Urinary bladder (tissue), 3 donors: ENCODE measurements at regions not wholly inside any gene's neighbourhood (a gene's known extent, or its start where the extent isn't known, plus 50 kb on each side); places are given as distances from the start of the nearest gene placed in this dataset.
"Not testable (repeated sequence)": the region's sequence is repeated elsewhere in the genome, so short reads cannot be mapped to it uniquely, and the experiment has no call there.

ENCODE experiments used
- DNase-seq: peaks from one replicate; pipeline ENCODE4 v3.0.0-alpha.2; 2015; ENCODE audit errors: extremely low spot score
- H3K27ac ChIP-seq: one replicate; pipeline ENCODE4 v1.5.1; 2013; ENCODE audit warnings: low read depth, mild to moderate bottlenecking, moderate library complexity
- H3K36me3 ChIP-seq: one replicate; pipeline ENCODE4 v1.6.1; 2013; ENCODE audit warnings: mild to moderate bottlenecking, moderate library complexity; ENCODE audit not compliant: insufficient read depth
- H3K4me1 ChIP-seq: one replicate; pipeline ENCODE4 v1.6.1; 2013; ENCODE audit warnings: mild to moderate bottlenecking, moderate library complexity; ENCODE audit not compliant: insufficient read depth
- H3K4me3 ChIP-seq: one replicate; pipeline ENCODE4 v1.5.1; 2013; ENCODE audit warnings: low read depth, low read length
- WGBS: extraction: QIAGEN DNeasy Blood & Tissue Kit; methylation state at CpG from one replicate; pipeline ENCODE4 v1.1.7; 2013; 5-methylcytosine and 5-hydroxymethylcytosine counted together
- donor health status: healthy with polysubstance abuse.
- donor health status: healthy.

GRCh38 chr6:66355471-66355870, 648.4 kb upstream of the EYS start:
- H3K27ac ChIP-seq, result no peak overlapping the region
- H3K4me3 ChIP-seq, result no peak overlapping the region
- no peaks in the 10 kb centered on the region for H3K36me3 ChIP-seq
- DNase-seq, result no peak
- 94% methylated on average over 1 of the region's 1 CpG for WGBS
- no peaks in the 10 kb centered on the region for H3K4me1 ChIP-seq

- H3K27ac ChIP-seq, result no peak overlapping the region
- 27% methylated on average over 2 of the region's 2 CpGs for WGBS
- no peak for DNase-seq
- H3K4me1 ChIP-seq, result no peaks in the 10 kb centered on the region
- H3K36me3 ChIP-seq, result no peaks in the 10 kb centered on the region
- no peak overlapping the region for H3K4me3 ChIP-seq
These were observed 637.8 kb upstream of the EYS start for GRCh38 chr6:66344796-66345195.

GRCh38 chr6:66340736-66341135, 633.7 kb upstream of the EYS start:
- 97% methylated on average over 1 of the region's 1 CpG for WGBS
- Histone ChIP-seq H3K36me3 (no peaks in the 10 kb centered on the region), H3K4me1 (no peaks in the 10 kb centered on the region), H3K4me3 (no peak overlapping the region), H3K27ac (no peak overlapping the region)
- no peak for DNase-seq

GRCh38 chr6:66336176-66336575, 629.1 kb upstream of the EYS start:
- no peak for DNase-seq
- no peaks in the 10 kb centered on the region for H3K36me3 ChIP-seq
- H3K27ac ChIP-seq, result no peak overlapping the region
- H3K4me3 ChIP-seq, result no peak overlapping the region
- H3K4me1 ChIP-seq, result no peaks in the 10 kb centered on the region
- 71% methylated on average over 1 of the region's 1 CpG for WGBS

- no peak overlapping the region for H3K4me3 ChIP-seq
- WGBS, result 88% methylated on average over 3 of the region's 3 CpGs
- H3K27ac ChIP-seq, result no peak overlapping the region
- DNase-seq, result no peak
- H3K4me1 ChIP-seq, result no peaks in the 10 kb centered on the region
- H3K36me3 ChIP-seq, result no peaks in the 10 kb centered on the region
These were observed 621.2 kb upstream of the EYS start for GRCh38 chr6:66328200-66328599.

- 71% methylated on average over 3 of the region's 3 CpGs for WGBS
- Histone ChIP-seq H3K4me1 (no peaks in the 10 kb centered on the region), H3K4me3 (no peak overlapping the region), H3K36me3 (no peaks in the 10 kb centered on the region), H3K27ac (no peak overlapping the region)
- DNase-seq, result no peak
These were observed 619.2 kb upstream of the EYS start for GRCh38 chr6:66326228-66326627.

GRCh38 chr6:66321017-66321416, 614.0 kb upstream of the EYS start:
- WGBS, result 89% methylated on average over 6 of the region's 6 CpGs
- H3K4me3 ChIP-seq, result no peak overlapping the region
- no peaks in the 10 kb centered on the region for H3K4me1 ChIP-seq
- no peak overlapping the region for H3K27ac ChIP-seq
- no peak for DNase-seq
- no peaks in the 10 kb centered on the region for H3K36me3 ChIP-seq

GRCh38 chr6:66307490-66307889, 600.5 kb upstream of the EYS start:
- no peak for DNase-seq
- Histone ChIP-seq H3K36me3 (no peaks in the 10 kb centered on the region), H3K4me3 (no peak overlapping the region), H3K27ac (no peak overlapping the region), H3K4me1 (no peaks in the 10 kb centered on the region)
- WGBS, result 96% methylated on average over 2 of the region's 2 CpGs

GRCh38 chr6:66291905-66292304, 584.9 kb upstream of the EYS start:
- Histone ChIP-seq H3K27ac (no peak overlapping the region), H3K4me1 (no peaks in the 10 kb centered on the region), H3K4me3 (no peak overlapping the region), H3K36me3 (no peaks in the 10 kb centered on the region)
- WGBS, result 89% methylated on average over 4 of the region's 4 CpGs
- no peak for DNase-seq

GRCh38 chr6:66289889-66290288, 582.9 kb upstream of the EYS start:
- 88% methylated on average over 2 of the region's 2 CpGs for WGBS
- no peaks in the 10 kb centered on the region for H3K36me3 ChIP-seq
- H3K4me3 ChIP-seq, result no peak overlapping the region
- no peak overlapping the region for H3K27ac ChIP-seq
- no peaks in the 10 kb centered on the region for H3K4me1 ChIP-seq
- no peak for DNase-seq

- Histone ChIP-seq H3K4me1 (no peaks in the 10 kb centered on the region), H3K36me3 (no peaks in the 10 kb centered on the region), H3K27ac (no peak overlapping the region), H3K4me3 (no peak overlapping the region)
- DNase-seq, result no peak
These were observed 571.1 kb upstream of the EYS start for GRCh38 chr6:66278115-66278514.

GRCh38 chr6:66277400-66277799, 570.4 kb upstream of the EYS start:
- DNase-seq, result no peak
- 93% methylated on average over 1 of the region's 1 CpG for WGBS
- Histone ChIP-seq H3K4me3 (no peak overlapping the region), H3K4me1 (no peaks in the 10 kb centered on the region), H3K27ac (no peak overlapping the region), H3K36me3 (no peaks in the 10 kb centered on the region)

- no peak overlapping the region for H3K27ac ChIP-seq
- no peak for DNase-seq
- no peaks in the 10 kb centered on the region for H3K4me1 ChIP-seq
- WGBS, result 73% methylated on average over 1 of the region's 1 CpG
- H3K36me3 ChIP-seq, result no peaks in the 10 kb centered on the region
- H3K4me3 ChIP-seq, result no peak overlapping the region
These were observed 558.7 kb upstream of the EYS start for GRCh38 chr6:66265737-66266136.

- 86% methylated on average over 4 of the region's 4 CpGs for WGBS
- DNase-seq, result no peak
- no peak overlapping the region for H3K27ac ChIP-seq
These were observed 557.4 kb upstream of the EYS start for GRCh38 chr6:66264376-66264775.

GRCh38 chr6:66258731-66259487, 551.9 kb upstream of the EYS start:
- H3K27ac ChIP-seq, DNase-seq, H3K36me3 ChIP-seq, H3K4me1 ChIP-seq, H3K4me3 ChIP-seq: not testable (repeated sequence)
- WGBS, result 96% methylated on average over 6 of the region's 6 CpGs

More at GRCh38 chr6:66264376-66264775, 557.4 kb upstream of the EYS start:
- H3K4me1 ChIP-seq, result no peaks in the 10 kb centered on the region
- no peak overlapping the region for H3K4me3 ChIP-seq
- no peaks in the 10 kb centered on the region for H3K36me3 ChIP-seq
